SHP77 (cell line): ENCODE measurements at regions not wholly inside any gene's neighbourhood (a gene's known extent, or its start where the extent isn't known, plus 50 kb on each side); places are given as distances from the start of the nearest gene placed in this dataset.
A peak's percentile ranks its signal among the peaks of the same experiment; 100 is the strongest.
"Not testable (repeated sequence)": the region's sequence is repeated elsewhere in the genome, so short reads cannot be mapped to it uniquely, and the experiment has no call there.

ENCODE experiments used
- DNase-seq, 2 experiments: peaks; one replicate each; lab custom pipeline; 2025; lab: John Stamatoyannopoulos, UW

- DNase-seq = no peak
Measured at GRCh38 chr2:39872748-39873147, 93.7 kb upstream of the THUMPD2 start.

GRCh38 chr2:39871291-39871761 lies 92.3 kb upstream of the THUMPD2 start:
- no peak for DNase-seq

DNA sequence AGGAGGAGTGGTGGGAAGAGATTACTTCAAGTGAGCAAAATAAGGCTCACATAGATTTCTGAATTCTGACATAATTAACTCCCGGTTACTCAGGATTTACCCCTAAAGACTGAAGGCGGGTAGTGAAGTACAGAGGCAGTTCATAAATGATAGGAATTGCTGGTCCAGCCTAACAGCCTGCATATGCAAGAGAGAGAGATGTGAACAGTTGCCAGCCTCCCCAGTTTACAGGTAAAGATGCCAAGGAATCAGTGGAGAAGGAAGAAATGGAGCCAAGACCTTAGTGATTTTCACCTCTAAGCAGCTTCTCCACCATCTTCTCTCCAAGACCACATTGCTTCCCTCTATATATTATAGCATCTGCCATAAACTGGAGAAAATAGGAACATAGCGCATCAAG lies 91.8 kb upstream of the THUMPD2 start:
- no peak for DNase-seq

GRCh38 chr2:39867268-39867667 lies 88.2 kb upstream of the THUMPD2 start:
- no peak for DNase-seq

- no peak for DNase-seq
Measured at GRCh38 chr2:39865751-39866150, 86.7 kb upstream of the THUMPD2 start.

DNA sequence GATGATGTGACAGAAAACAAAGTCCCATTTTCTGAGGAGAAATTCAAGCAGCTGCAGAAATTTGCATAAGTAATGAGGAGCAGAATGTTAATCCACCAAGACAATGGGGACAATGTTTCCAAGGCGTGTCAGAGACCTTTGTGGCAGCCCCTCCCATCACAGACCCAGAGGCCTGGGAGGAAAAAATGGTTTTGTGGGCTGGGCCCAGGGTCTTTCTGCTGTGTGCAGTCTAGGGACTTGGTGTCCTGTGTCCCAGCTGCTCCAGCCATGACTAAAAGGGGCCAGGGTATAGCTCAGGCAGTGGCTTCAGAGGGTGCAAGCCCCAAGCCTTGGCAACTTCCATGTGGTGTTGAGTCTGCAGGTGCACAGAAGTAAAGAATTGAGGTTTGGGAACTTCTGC lies 84.6 kb upstream of the THUMPD2 start:
- DNase-seq = not testable (repeated sequence)

- DNase-seq = no peak
Measured at GRCh38 chr2:39860538-39860937, 81.5 kb upstream of the THUMPD2 start.

DNA sequence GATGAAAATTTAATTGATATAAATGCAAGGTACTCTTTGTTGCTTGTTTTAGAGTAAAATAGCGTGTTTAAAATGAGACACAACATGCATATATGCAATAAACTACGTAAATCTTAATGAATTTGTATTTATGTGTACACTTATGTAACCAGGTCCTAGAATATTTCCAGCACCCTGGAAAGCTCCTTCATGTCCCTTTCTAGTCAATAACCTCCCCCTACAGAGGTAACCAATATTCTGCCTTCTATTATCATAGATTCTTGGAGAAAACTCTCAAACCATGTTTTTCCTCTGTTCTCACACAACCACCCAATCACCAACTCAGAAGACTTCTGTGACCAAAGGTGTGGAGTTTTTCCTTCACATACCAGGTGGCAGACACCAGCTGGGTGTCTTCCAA lies 79.6 kb upstream of the THUMPD2 start:
- DNase-seq = no peak

DNA sequence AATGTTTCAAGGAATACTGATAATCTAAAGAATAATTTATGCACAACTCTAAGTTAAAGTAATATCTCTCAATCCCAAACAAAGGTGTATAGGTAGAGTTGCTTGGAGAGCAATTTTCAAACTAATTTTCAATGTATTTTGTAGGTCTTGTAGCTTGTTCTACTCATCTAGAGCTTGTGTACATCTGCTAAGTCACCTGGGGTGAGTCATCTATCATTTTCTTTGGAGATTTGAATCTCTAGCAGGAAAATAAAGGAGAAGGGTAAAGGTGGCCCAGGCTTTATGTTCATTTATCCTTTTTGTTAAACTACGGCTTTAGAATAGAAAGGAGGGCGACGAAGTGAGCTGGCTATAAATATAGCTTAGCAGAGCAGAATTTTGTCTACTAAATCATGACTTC lies 76.8 kb upstream of the THUMPD2 start:
- DNase-seq = no peak

GRCh38 chr2:39854771-39855170 lies 75.7 kb upstream of the THUMPD2 start:
- DNase-seq = no peak

- no peak for DNase-seq
Measured at GRCh38 chr2:39852831-39853230, 73.8 kb upstream of the THUMPD2 start.

DNA sequence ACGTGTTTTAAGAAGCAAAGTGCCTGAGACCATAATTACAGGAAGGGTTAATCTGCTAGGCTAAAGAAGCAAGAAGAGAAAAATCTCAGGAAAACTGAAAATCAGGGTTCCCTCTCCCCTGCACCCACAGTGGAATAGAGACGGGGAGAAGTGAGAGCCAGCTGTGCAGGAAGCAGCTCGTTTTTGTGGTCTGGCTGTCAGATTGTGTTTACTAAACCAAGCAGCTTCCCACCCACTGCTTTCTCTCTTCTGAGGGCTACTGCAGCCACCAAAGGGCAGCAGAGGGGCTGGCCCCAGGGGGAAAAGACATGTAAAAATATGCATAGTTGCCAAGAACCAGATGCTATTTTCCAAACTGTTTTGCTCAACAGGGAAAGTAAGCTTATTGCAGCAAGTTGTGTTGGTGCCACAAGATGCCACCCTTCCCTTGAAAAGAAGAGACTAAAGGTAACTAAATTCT lies 72.6 kb upstream of the THUMPD2 start:
- DNase-seq = no peak

DNA sequence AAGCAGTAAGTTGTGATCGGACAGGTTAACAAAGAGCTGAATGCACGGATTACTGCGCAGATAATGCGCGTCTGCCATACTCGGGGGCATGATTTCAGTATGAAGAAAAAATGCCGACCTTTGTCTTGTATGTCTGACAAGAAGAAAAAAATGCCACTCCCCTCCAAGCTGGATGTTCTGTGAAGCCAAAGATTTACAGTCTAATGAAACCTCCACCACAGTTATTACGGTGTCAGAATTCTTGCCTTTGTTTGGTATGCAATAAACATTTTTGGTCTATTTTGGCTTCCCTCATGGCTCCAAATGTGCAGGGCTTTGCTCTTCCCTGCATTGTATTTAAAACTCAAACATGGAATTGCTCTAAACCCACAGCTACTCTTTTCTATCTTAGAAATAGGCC lies 72.2 kb upstream of the THUMPD2 start:
- DNase-seq = no peak

DNA sequence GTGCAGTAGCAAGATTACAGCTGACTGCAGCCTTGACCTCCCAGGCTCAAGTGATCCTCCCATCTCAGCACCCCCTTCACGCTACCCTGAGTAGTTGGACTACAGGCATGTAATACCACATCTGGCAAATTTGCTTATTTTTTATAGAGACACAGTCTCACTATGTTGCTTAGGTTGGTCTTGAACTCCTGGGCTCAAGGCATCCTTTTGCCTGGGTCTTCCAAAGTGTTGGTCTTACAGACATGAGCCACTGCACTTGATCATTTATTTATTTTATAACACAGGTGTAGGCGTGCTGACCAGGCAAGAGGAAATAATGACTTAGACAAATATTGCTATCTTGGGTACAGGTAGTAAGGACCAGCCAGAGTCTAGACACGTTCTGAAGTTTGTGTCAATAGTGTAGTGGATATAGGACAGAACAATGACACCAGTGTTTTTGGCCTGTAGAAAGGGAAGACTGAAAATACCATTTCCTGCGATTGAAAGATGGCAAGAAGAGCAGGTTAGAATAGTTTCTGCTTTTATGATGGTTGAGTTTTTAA lies 71.0 kb upstream of the THUMPD2 start:
- DNase-seq = no peak

- DNase-seq = no peak
Measured at GRCh38 chr2:39849064-39849463, 70.0 kb upstream of the THUMPD2 start.

DNA sequence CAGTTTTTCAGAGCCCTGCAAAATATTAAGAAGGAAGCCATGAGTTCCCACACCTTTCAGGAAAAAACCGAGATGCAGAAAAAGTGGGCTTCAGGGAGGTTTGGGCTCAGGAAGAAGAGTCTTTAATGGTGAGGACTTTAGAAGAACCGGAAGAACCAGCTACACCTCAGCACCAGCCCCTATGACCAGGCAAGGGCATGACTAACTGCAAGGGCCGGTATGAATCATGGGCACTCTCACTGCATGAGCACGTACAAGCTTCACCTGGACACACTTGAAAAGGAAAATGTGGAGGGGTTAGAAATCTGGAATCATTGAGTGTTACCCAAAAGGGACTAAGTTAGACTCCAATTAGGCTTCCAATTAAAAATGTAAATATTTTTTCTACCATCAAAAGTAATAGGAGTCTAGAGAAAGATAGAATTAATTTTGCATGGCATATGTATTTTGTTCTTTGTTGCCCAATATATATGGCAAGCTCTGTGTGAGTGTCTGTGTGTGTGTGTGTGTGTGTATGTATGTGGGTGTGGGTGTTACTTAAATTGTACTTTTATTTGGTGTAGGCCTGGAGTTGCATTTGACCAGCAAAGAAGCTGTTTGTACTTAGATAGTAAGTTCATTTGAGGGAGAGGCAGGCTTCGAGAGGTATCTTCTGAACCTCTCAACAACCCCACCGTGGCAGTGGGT lies 66.5 kb upstream of the THUMPD2 start:
- DNase-seq = no peak

DNA sequence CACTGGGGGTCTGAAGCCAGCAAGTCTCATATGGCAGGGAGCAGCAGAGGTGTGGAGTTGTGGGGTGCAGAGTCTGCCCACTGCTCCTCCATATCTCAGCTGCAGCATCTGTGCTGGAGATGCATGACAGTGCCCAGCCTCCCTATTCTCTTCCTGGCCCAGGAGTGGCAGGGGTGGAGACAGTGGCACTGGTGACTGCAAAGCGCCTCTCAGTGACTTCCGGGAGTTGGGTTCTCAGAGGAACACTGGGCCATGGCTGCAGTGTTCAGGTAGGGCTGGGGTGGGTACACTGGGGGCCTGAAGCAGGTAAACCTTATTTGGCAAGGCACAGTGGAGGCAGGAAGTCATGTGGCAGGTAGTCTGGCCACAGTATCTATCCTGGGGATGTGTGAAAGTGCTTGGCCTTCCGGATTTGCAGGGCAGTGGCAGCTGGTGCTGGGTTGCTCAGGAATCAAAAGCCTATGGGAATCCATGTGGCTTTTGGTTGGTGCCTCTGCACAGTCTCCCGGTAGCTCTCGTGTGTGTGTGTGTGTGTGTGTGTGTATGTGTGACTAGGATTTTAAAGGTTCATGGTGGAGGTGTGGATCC lies 60.3 kb upstream of the THUMPD2 start:
- no peak for DNase-seq

GRCh38 chr2:39838589-39838988 lies 59.5 kb upstream of the THUMPD2 start:
- DNase-seq = no peak

DNA sequence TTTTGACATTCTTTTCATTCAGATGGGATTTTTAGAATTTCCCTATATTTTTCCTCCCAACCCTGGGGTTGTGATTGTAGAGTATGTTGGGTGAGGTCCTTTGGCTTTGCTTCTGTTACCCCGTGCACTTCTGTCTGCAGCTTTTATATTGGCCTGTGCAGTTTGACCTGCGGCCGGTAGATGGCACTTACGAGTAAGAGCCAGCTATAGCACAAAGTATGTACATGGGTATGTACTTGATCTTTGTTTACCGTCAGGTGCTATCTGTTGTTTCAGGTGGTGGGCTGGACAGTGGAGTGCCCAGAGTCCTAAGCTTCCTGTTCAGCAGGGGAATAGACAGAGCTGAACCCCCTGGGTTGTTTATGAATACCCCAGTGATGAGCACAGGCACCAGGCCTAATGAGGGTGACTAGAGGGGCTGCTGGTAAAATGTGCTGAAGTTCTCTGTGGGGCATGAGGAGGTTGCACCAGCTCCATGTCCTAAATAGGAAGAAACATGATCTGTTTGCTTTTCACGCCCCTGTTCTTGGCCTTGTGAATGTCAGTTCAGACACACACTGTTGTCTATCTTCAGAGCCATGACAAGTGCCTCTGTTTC lies 58.9 kb upstream of the THUMPD2 start:
- peak; percentile 61 to 65 for DNase-seq

DNA sequence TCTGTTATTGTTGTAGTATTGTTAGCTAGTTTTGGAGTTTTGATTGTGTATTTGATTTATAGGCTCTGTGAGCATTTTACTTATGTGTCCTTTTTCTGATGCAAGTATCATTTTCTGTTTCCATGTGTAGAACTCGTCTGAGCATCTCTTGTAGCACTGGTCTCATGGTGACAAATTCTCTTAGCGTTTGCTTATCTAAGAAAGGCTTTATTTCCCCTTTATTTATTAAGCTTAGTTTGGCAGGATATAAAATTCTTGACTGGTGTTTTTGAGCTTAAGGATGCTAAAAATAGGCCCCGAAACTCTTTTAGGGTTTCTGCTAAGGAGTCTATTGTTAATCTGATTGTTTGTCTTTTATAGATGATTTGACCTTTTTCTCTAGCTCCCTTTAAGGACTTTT lies 57.6 kb upstream of the THUMPD2 start:
- DNase-seq = no peak

GRCh38 chr2:39834426-39834825 lies 55.4 kb upstream of the THUMPD2 start:
- DNase-seq = no peak

GRCh38 chr2:39830610-39831009 lies 51.6 kb upstream of the THUMPD2 start:
- DNase-seq = not testable (repeated sequence)
